Suprapubic skin (tissue), 4 donors: ENCODE measurements at regions not wholly inside any gene's neighbourhood (a gene's known extent, or its start where the extent isn't known, plus 50 kb on each side); places are given as distances from the start of the nearest gene placed in this dataset.

Source experiments
- DNase-seq, 2 donors: peaks; one replicate each; pipeline ENCODE4 v3.0.0-alpha.2; 2019; ENCODE audit warnings: low spot score in 2 of 2
- H3K27ac ChIP-seq: fragments of 200-600 bp; sonication (generic); one replicate; pipeline ENCODE4 v1.5.1; 2019
- H3K27me3 ChIP-seq: fragments of 200-600 bp; sonication (generic); one replicate; pipeline ENCODE4 v1.5.1; 2019
- H3K36me3 ChIP-seq: fragments of 200-600 bp; sonication (generic); one replicate; pipeline ENCODE4 v1.5.1; 2019
- H3K4me1 ChIP-seq: fragments of 200-600 bp; sonication (generic); one replicate; pipeline ENCODE4 v1.5.1; 2019
- H3K4me3 ChIP-seq: fragments of 200-600 bp; sonication (generic); one replicate; pipeline ENCODE4 v1.5.1; 2019; ENCODE audit warnings: mild to moderate bottlenecking
- H3K9me3 ChIP-seq: fragments of 200-600 bp; sonication (generic); one replicate; pipeline ENCODE4 v1.5.1; 2019
- CTCF ChIP-seq, 2 donors: fragments of 200-600 bp in 1 of 2; fragments of 450-650 bp in 1 of 2; sonication (generic) in 1 of 2; IDR thresholded peaks; one replicate each; pipeline ENCODE4 v1.5.1; 2016 to 2019; ENCODE audit warnings: antibody characterized with exemption in 2 of 2, mild to moderate bottlenecking in 1 of 2, moderate library complexity in 1 of 2
- EP300 ChIP-seq: sonication (generic); formaldehyde crosslinking; IDR thresholded peaks from one replicate; pipeline ENCODE4 v1.6.1; 2017; ENCODE audit warnings: antibody characterized with exemption
- POLR2A ChIP-seq, 2 donors: fragments of 450-650 bp; IDR thresholded peaks; one replicate each; pipeline ENCODE4 v1.6.1; 2017; ENCODE audit warnings: antibody characterized with exemption in 2 of 2, mild to moderate bottlenecking in 2 of 2, moderate library complexity in 2 of 2
- POLR2AphosphoS5 ChIP-seq, 3 donors: sonication (generic); formaldehyde crosslinking; IDR thresholded peaks; one replicate each; pipeline ENCODE4 v1.6.1; 2017; ENCODE audit warnings: antibody characterized with exemption in 3 of 3
- WGBS: methylation state at CpG from one replicate; pipeline ENCODE4 v1.1.5; 2018; 5-methylcytosine and 5-hydroxymethylcytosine counted together

- no peak for TF ChIP-seq POLR2AphosphoS5 (IDR thresholded peaks at IDR 0.05)
- no peak for TF ChIP-seq CTCF (IDR thresholded peaks at IDR 0.05)
- no peak for TF ChIP-seq EP300
- no peak for TF ChIP-seq POLR2A (IDR thresholded peaks at IDR 0.05)
- Histone ChIP-seq H3K27me3 (no peaks in the 10 kb centered on the region), H3K9me3 (no peaks in the 10 kb centered on the region), H3K36me3 (no peaks in the 10 kb centered on the region), H3K4me1 (no peaks in the 10 kb centered on the region), H3K27ac (no peak overlapping the region), H3K4me3 (no peak overlapping the region)
- 85% methylated on average over 3 of the region's 3 CpGs for WGBS
- no peak for DNase-seq
Observed at GRCh38 chr2:220441404-220441803, 814.0 kb downstream of the SLC4A3 start.

GRCh38 chr2:220442012-220442411 is 814.6 kb downstream of the SLC4A3 start:
- no peak for DNase-seq
- Histone ChIP-seq H3K27ac (no peak overlapping the region), H3K4me1 (no peaks in the 10 kb centered on the region), H3K9me3 (no peaks in the 10 kb centered on the region), H3K36me3 (no peaks in the 10 kb centered on the region), H3K4me3 (no peak overlapping the region), H3K27me3 (no peaks in the 10 kb centered on the region)
- TF ChIP-seq POLR2A (IDR thresholded peaks at IDR 0.05) = no peak
- no peak for TF ChIP-seq EP300
- TF ChIP-seq POLR2AphosphoS5 (IDR thresholded peaks at IDR 0.05) = no peak
- no peak for TF ChIP-seq CTCF (IDR thresholded peaks at IDR 0.05)
- 81% methylated on average over 3 of the region's 3 CpGs for WGBS

- H3K27me3 ChIP-seq = no peaks in the 10 kb centered on the region
- H3K9me3 ChIP-seq = no peaks in the 10 kb centered on the region
- no peaks in the 10 kb centered on the region for H3K4me1 ChIP-seq
- TF ChIP-seq POLR2AphosphoS5 (IDR thresholded peaks at IDR 0.05) = no peak
- no peak for TF ChIP-seq EP300
- TF ChIP-seq POLR2A (IDR thresholded peaks at IDR 0.05) = no peak
- TF ChIP-seq CTCF (IDR thresholded peaks at IDR 0.05) = no peak
- H3K27ac ChIP-seq = no peak overlapping the region
- WGBS = 88% methylated on average over 2 of the region's 2 CpGs
- no peak for DNase-seq
- no peaks in the 10 kb centered on the region for H3K36me3 ChIP-seq
- no peak overlapping the region for H3K4me3 ChIP-seq
Observed at GRCh38 chr2:220445429-220446105, 818.1 kb downstream of the SLC4A3 start.

- Histone ChIP-seq H3K27me3 (no peaks in the 10 kb centered on the region), H3K4me1 (no peaks in the 10 kb centered on the region), H3K4me3 (no peak overlapping the region), H3K36me3 (no peaks in the 10 kb centered on the region), H3K27ac (no peak overlapping the region), H3K9me3 (no peaks in the 10 kb centered on the region)
- DNase-seq = no peak
- 87% methylated on average over 8 of the region's 8 CpGs for WGBS
- no peak for TF ChIP-seq POLR2AphosphoS5 (IDR thresholded peaks at IDR 0.05)
- TF ChIP-seq CTCF (IDR thresholded peaks at IDR 0.05) = no peak
- TF ChIP-seq POLR2A (IDR thresholded peaks at IDR 0.05) = no peak
- no peak for TF ChIP-seq EP300
Observed at GRCh38 chr2:220446106-220446712, 818.8 kb downstream of the SLC4A3 start.

- Histone ChIP-seq H3K4me3 (no peak overlapping the region), H3K4me1 (peaks cover under 1% of the 10 kb centered on the region), H3K27me3 (no peaks in the 10 kb centered on the region), H3K9me3 (no peaks in the 10 kb centered on the region), H3K27ac (no peak overlapping the region), H3K36me3 (no peaks in the 10 kb centered on the region)
- WGBS = 47% methylated on average over 2 of the region's 2 CpGs
- TF ChIP-seq POLR2AphosphoS5 (IDR thresholded peaks at IDR 0.05) = no peak
- no peak for TF ChIP-seq POLR2A (IDR thresholded peaks at IDR 0.05)
- no peak for TF ChIP-seq CTCF (IDR thresholded peaks at IDR 0.05)
- no peak for TF ChIP-seq EP300
- DNase-seq = no peak
Observed at GRCh38 chr2:220450846-220451245, 823.4 kb downstream of the SLC4A3 start.
